Muscle of back (tissue), 3 donors: ENCODE measurements at regions not wholly inside any gene's neighbourhood (a gene's known extent, or its start where the extent isn't known, plus 50 kb on each side); places are given as distances from the start of the nearest gene placed in this dataset.
A peak's percentile ranks its signal among the peaks of the same experiment; 100 is the strongest.
"Not testable (repeated sequence)": the region's sequence is repeated elsewhere in the genome, so short reads cannot be mapped to it uniquely, and the experiment has no call there.

ENCODE experiments used
- DNase-seq, 3 donors: peaks; one replicate each; pipeline versions ENCODE4 v3.0.0 to v3.0.0-alpha.2; 2013

- not testable (repeated sequence) for DNase-seq
These were observed 370.4 kb upstream of the CLNK start for GRCh38 chr4:11054937-11055336.

DNA sequence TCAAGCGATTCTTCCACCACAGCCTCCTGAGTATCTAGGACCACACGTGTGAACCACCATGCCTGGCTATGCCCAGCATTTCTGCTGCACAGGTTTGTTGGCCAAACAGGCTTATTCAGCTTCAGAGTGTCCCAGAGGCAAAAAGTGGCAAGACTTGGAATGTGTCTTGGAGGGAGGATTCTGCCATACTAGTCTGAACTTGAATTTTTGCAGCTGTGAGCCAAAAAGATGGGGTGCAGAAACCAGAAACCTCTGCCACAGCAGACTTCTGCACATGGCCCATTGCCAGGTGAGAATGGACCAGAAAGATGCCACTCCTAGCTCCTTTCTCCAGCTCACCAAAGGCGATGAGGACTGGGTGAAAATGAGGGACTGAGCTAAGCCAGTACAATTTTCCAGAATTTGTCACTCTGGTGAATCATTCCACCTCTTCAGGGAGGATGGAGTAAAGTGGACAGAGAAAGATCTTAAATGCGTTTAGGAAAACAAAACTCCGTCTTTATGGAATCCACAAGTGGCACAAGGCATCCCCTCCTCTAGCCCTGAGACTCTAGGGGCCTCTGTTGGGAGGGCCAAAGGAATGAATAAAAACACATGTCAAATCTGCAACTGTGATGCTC is 369.1 kb upstream of the CLNK start:
- DNase-seq, result peak in 1 of 3 donors; percentile 11

DNA sequence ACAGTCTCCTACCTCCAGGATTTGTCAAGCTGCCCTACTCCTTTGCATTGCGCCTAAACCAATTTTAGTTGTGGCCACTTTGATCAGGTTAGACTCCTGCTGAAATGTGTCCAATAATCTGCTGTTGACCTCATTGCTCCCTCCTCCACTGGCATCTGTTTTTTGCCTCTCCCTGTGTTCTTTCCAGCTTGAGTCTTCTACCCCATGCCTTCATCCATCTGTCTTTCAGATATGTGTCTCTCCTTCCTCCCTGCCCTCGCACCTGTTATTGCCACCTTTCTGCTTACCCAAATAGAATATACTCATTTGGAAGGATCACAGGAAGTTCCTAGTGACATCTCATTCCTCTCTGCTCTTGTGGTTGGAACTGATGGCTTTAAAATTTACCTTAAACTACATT is 366.6 kb upstream of the CLNK start:
- no peak for DNase-seq

GRCh38 chr4:11050766-11051165 is 366.2 kb upstream of the CLNK start:
- DNase-seq, result no peak

DNA sequence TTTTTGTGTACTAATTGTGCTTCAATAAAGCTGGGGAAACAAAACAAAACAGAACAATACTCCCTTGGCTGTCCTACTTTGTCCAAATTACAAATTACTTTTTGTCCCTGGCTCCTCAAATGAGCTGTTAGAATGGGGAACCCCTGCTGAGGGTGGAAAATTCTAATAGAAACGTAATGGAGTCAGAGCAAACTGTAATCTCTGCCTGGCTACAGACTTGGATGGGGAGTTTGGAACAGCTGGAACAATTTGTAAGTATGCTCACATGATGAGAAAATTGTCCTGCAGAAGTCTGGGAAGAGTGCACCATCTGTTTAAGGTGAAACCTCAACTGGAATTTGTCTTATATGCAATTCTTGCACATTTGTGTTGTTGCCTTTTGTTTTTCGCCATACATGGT is 364.4 kb upstream of the CLNK start:
- DNase-seq, result peak in 1 of 3 donors; percentile 16

DNA sequence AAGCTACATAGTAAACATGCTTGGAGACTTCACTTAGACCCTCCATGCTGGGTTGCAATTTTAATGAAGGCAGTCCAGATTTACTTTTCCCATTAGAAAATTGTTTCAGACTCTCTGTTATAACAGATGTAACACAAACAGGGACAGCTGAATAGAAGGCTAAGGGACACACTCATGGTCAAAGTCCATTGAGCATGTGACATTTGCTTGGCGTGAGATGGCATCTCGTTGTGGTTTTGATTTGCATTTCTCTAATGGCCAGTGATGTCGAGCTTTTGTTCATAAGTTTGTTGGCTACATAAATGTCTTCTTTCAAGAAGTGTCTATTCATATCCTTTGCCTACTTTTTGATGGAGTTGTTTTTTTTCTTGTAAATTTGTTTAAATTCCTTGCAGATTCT is 358.2 kb upstream of the CLNK start:
- DNase-seq, result no peak

- DNase-seq, result no peak
These were observed 355.1 kb upstream of the CLNK start for GRCh38 chr4:11039634-11040131.

DNA sequence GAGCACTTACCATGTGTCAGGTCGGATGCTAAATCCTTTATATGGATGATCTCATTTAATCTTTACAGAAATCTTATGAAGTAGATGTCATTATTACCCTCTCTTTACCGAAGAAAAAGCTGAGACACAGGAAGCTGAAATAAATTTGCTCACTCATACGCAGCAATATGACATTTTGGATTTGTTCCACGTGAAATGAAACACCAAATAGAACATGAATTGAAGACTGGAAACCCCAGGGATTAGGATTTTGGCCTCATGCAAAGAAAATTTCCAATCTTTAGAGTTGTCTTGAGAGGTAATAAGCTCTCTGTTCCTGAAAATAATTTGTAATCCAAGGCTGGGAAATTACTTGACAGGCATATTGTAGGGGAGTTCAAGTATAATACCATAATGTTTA is 354.4 kb upstream of the CLNK start:
- peak in 2 of 3 donors; percentile 25 to 51 for DNase-seq

DNA sequence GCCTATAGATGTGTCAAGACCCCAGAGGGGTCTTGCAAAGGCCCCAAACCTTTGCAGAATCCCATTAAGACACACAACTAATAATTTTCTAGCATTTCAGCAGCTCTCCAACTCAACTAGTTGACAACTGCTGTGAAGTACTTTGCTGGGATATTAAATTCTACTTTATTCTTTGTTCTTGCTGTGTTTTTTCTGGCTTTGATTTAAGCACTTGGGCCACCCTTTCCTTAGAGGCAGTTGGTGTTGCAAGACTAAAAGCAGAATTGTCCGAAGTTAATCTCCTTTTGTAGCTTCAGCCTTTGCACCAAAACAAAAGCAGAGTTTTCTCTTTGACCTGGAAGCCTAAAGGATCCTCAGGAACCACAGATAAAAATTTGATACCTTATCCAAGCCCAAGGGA is 353.1 kb upstream of the CLNK start:
- DNase-seq, result no peak

DNA sequence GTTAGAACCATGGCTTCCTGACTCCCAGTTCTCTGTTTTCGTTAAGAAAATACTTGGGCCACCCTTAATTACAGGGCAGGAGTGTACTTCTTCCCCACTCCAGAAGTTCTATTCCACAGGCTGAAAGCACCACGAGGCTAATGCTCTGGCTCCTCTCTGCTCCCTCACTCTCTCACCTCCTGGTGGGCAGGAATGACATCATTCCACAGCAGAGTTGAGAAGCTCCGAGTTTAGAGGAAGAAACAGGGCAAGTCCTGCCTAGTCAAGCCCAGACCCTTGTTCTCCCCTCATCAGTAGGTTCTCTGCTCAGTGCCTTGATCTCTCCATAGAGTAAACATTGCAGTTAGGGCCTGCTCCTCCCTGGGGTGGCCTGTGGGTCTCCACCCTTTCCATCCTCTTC is 343.8 kb upstream of the CLNK start:
- DNase-seq, result no peak

GRCh38 chr4:11021333-11021732 is 336.8 kb upstream of the CLNK start:
- DNase-seq, result peak; percentile 12 to 74 (median 34)

- DNase-seq, result peak; percentile 34 to 67 (median 41)
These were observed 335.1 kb upstream of the CLNK start for GRCh38 chr4:11019451-11020240.

DNA sequence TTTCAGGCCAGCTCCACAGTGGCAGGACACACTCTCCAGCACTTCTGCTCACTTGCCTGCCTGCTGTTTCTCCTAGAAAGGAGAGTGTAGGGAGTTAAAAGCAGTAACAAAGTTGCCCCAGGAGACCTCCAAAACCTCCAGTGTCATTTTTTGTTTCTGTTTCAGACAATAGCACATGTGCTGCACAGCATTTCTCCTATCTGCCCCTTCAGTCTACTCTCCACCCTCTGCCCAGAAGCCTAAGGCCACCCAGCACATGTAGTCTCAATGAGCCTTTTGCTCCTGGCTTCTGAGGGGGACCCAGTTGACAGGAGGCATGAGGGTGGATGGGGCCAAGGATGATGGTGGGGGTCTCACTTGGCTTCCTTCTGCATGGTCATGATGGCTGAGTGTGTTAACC is 329.6 kb upstream of the CLNK start:
- no peak for DNase-seq

DNA sequence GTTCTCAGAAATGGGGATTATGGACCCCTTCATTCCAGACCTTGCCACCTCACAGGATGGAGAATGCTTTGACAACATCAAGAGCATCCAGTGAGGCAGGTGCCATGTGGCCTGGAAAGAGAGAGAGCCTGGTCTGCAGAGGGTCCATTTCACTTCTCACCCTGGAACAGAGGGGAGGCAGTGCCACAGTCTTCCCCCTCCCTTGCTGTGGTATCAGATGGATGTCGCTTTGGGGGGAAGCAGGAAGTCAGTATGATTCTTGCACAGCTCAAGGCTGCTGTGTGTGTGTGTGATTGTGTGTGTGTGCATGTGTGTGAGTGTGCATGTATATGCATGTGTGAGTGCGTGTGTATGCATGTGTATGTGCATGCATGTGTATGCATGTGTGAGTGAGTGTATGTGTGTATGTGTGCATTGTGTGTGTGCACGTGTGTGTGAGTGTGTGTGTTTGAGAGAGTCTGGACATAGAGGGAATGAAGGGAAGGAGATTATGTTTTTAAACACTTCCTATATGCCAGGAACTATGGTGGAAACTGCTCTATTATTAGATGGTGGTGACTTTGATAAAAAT is 328.6 kb upstream of the CLNK start:
- DNase-seq, result no peak

- no peak for DNase-seq
These were observed 326.7 kb upstream of the CLNK start for GRCh38 chr4:11011249-11011648.

DNA sequence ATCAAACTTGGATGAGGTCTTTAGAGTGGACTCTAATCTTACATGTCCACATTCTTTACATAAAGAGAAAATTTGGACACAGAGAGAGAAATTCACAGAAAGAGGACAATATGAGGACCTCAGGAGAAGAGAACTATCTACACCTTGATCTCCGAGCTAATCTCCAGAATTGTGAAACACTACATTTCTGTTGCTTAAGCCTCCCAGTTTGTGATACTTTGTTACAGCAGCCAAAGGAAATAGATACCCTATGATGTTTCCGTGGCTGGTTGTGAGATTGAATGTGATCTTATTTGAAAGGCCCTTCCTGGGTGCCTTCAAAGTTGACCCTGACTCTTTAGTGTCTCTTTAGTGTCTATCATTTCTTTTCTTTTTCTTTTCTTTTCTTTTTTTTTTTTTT is 326.1 kb upstream of the CLNK start:
- no peak for DNase-seq

GRCh38 chr4:11009281-11009680 is 324.7 kb upstream of the CLNK start:
- no peak for DNase-seq

- no peak for DNase-seq
These were observed 320.7 kb upstream of the CLNK start for GRCh38 chr4:11005300-11005699.

GRCh38 chr4:11004818-11005217 is 320.2 kb upstream of the CLNK start:
- no peak for DNase-seq

- no peak for DNase-seq
These were observed 318.4 kb upstream of the CLNK start for GRCh38 chr4:11002961-11003360.

DNA sequence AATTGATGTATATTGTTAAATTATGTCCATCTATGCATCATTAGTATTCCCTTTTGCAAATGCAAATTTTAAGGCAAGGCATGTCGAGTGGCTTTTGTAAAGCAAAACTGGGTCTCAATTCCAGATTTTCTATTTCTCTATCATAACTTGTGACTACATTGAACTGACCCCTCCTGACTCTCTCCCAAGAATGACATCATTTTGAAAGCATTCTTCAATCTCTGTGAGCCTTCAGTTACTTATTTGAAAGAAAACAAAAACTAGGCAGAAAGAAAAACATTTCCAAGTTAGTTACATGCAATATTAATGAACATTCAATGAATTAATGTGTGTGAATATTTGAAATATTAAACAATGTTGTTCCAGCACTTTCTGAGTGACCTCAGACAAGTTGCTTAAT is 314.3 kb upstream of the CLNK start:
- peak; percentile 64 to 82 (median 65) for DNase-seq

- DNase-seq, result no peak
These were observed 300.2 kb upstream of the CLNK start for GRCh38 chr4:10984815-10985214.
